HepG2 (cell line): ENCODE measurements at regions not wholly inside any gene's neighbourhood (a gene's known extent, or its start where the extent isn't known, plus 50 kb on each side); places are given as distances from the start of the nearest gene placed in this dataset.

Experiments used
- ATAC-seq: fragments of 200-7000 bp; cut with Tn5 transposase; 3 replicates; pipeline ENCODE4 v1.9.1; 2020; ENCODE audit warnings: mild to moderate bottlenecking, moderate library complexity
- BruUV-seq: library from RNA; stranded (reverse); fragments of 400-500 nt; replicated peaks from 2 replicates; lab custom pipeline; 2021; lab: Mats Ljungman, UMichigan
- CTCF ChIA-PET: fragments of 300-600 bp; formaldehyde crosslinking; extraction: SDS; loops from one replicate; lab custom pipeline; 2021; ENCODE audit warnings: low total read pairs, inconsistent platforms, low intra/inter-chr PET ratio; lab: Yijun Ruan, JAX
- POLR2A ChIA-PET: fragments of 350-600 bp; sonication (Branson Sonifier 250); formaldehyde crosslinking; loops from one replicate; lab custom pipeline; 2020; ENCODE audit warnings: antibody characterized with exemption, inconsistent platforms; lab: Yijun Ruan, JAX
- DNase-seq: peaks from one replicate; pipeline ENCODE4 v3.0.0-alpha.2; 2015; ENCODE audit warnings: low spot score
- FAIRE-seq: peaks from 3 replicates; lab custom pipeline; 2011; peaks lifted over from hg19 to GRCh38; lab: Jason Lieb, UNC
- H2AFZ ChIP-seq: one replicate; pipeline ENCODE4 v1.6.1; 2011; ENCODE audit warnings: low read length, inconsistent platforms
- H3K27ac ChIP-seq: fragments of 300-600 bp; 3 replicates; pipeline ENCODE4 v1.8.0; 2011; ENCODE audit warnings: mixed run types, mild to moderate bottlenecking, mixed read lengths, low read length, inconsistent platforms; ENCODE audit not compliant: insufficient read depth; ENCODE audit errors: extremely low read length
- H3K27me3 ChIP-seq, 2 experiments: fragments of 200-600 bp in 1 of 2; 2 replicates in 1 of 2; 3 replicates in 1 of 2; pipeline versions ENCODE4 v1.6.0 to v1.8.0; 2011; ENCODE audit warnings: low read length in 2 of 2, mild to moderate bottlenecking in 2 of 2, moderate library complexity in 2 of 2, inconsistent platforms in 1 of 2; ENCODE audit not compliant: insufficient read depth in 2 of 2, control insufficient read depth in 1 of 2
- H3K36me3 ChIP-seq, 2 experiments: fragments of 200-600 bp in 1 of 2; replicated peaks in 1 of 2; 2 replicates in 1 of 2; 3 replicates in 1 of 2; pipeline versions ENCODE4 v1.5.1 to v1.8.0; 2011; ENCODE audit warnings: low read length in 2 of 2, inconsistent platforms in 1 of 2; ENCODE audit not compliant: insufficient read depth in 2 of 2, control insufficient read depth in 1 of 2
- H3K4me1 ChIP-seq: 2 replicates; pipeline ENCODE4 v1.5.1; 2012; ENCODE audit warnings: low read length, inconsistent platforms; ENCODE audit not compliant: insufficient read depth
- H3K4me2 ChIP-seq: 2 replicates; pipeline ENCODE4 v1.6.0; 2011; ENCODE audit warnings: low read depth, low read length, inconsistent platforms
- H3K4me3 ChIP-seq, 3 experiments: fragments of 200-600 bp in 1 of 3; sonication (generic), shearing (Covaris generic) in 1 of 3; replicated peaks in 1 of 3; 2 replicates each; pipeline ENCODE4 v1.5.1; 2011 to 2016; ENCODE audit warnings: low read length in 3 of 3, inconsistent platforms in 2 of 3, low read depth in 2 of 3, mild to moderate bottlenecking in 2 of 3, control low read depth in 1 of 3, mixed read lengths in 1 of 3; ENCODE audit not compliant: insufficient read depth in 1 of 3
- H3K79me2 ChIP-seq: one replicate; pipeline ENCODE4 v1.6.1; 2011; ENCODE audit warnings: low read length, inconsistent platforms; ENCODE audit not compliant: insufficient read depth
- H3K9ac ChIP-seq: 2 replicates; pipeline ENCODE4 v1.6.0; 2011; ENCODE audit warnings: mild to moderate bottlenecking, low read depth, low read length, inconsistent platforms; ENCODE audit not compliant: insufficient read depth
- H3K9me3 ChIP-seq: 2 replicates; pipeline ENCODE4 v1.5.1; 2012; ENCODE audit warnings: mild to moderate bottlenecking, low read length
- H4K20me1 ChIP-seq: 2 replicates; pipeline ENCODE4 v1.6.0; 2011; ENCODE audit warnings: inconsistent platforms, mild to moderate bottlenecking, low read length, moderate library complexity; ENCODE audit not compliant: insufficient read depth
- AGO2 ChIP-seq: fragments of 200-400 bp; formaldehyde crosslinking; optimal IDR thresholded peaks from 2 replicates; pipeline ENCODE3; 2017; ENCODE audit warnings: mild to moderate bottlenecking, low read depth, low read length, moderate library complexity
- AHR ChIP-seq: IDR thresholded peaks from 2 replicates; pipeline ENCODE4 v1.6.1; 2018; ENCODE audit warnings: missing genetic modification reagents, missing compliant biosample characterization
- ATM ChIP-seq: fragments of 450-650 bp; IDR thresholded peaks from 2 replicates; pipeline ENCODE4 v1.7.1; 2017; ENCODE audit warnings: mild to moderate bottlenecking, borderline replicate concordance
- CC2D1A ChIP-seq: sonication (generic); formaldehyde crosslinking; IDR thresholded peaks from 2 replicates; pipeline ENCODE4 v1.8.1; 2023; ENCODE audit warnings: mild to moderate bottlenecking, missing genetic modification reagents
- HMGXB4 ChIP-seq, 2 experiments: sonication (generic) in 1 of 2; formaldehyde crosslinking in 1 of 2; IDR thresholded peaks; 2 replicates each; pipeline versions ENCODE4 v1.4.0 to v1.6.1; 2018 to 2020; ENCODE audit warnings: missing genetic modification reagents in 2 of 2, borderline replicate concordance in 1 of 2, low read depth in 1 of 2, mild to moderate bottlenecking in 1 of 2, missing biosample characterization in 1 of 2
- MAFF ChIP-seq: IDR thresholded peaks from 2 replicates; pipeline ENCODE4 v1.6.1; 2011; ENCODE audit warnings: low read depth, low read length, improper control_type of control experiment
- MAFK ChIP-seq, 2 experiments: IDR thresholded peaks in 1 of 2; conservative IDR thresholded peaks in 1 of 2; 2 replicates each; pipeline ENCODE4 v1.6.1; 2011; ENCODE audit warnings: improper control_type of control experiment in 2 of 2, low read length in 2 of 2
- RAD21 ChIP-seq: fragments of 450-650 bp; formaldehyde crosslinking; IDR thresholded peaks from 2 replicates; pipeline ENCODE4 v1.5.0; 2020; ENCODE audit warnings: mild to moderate bottlenecking
- RARA ChIP-seq: IDR thresholded peaks from 2 replicates; pipeline ENCODE4 v1.6.1; 2016; ENCODE audit warnings: missing genetic modification reagents, missing compliant biosample characterization
- SYNCRIP ChIP-seq: fragments of 200-400 bp; formaldehyde crosslinking; IDR thresholded peaks from 2 replicates; pipeline ENCODE4 v1.6.1; 2018; ENCODE audit warnings: mild to moderate bottlenecking, low read depth, low read length; ENCODE audit not compliant: insufficient read depth
- ZNF362 ChIP-seq: sonication (generic); formaldehyde crosslinking; IDR thresholded peaks from 2 replicates; pipeline ENCODE4 v1.4.0; 2020; ENCODE audit warnings: missing genetic modification reagents, mild to moderate bottlenecking, borderline replicate concordance
- ZSCAN29 ChIP-seq: sonication (generic); formaldehyde crosslinking; conservative IDR thresholded peaks from 2 replicates; pipeline ENCODE4 v1.4.0; 2020; ENCODE audit warnings: mild to moderate bottlenecking, missing genetic modification reagents
- WGBS: methylation state at CpG from one replicate; pipeline ENCODE4 v1.1.6; 2017; ENCODE audit warnings: low lambda C conversion rate; 5-methylcytosine and 5-hydroxymethylcytosine counted together
- in situ Hi-C: cut with HindIII; loops from 2 replicates; pipeline ENCODE4 v1.10.0; 2017; ENCODE audit warnings: low pct_unique_long_range_greater_than_20kb; ENCODE audit not compliant: extremely low pct_ligation_motif_present
- intact Hi-C: fragments of 100-400 bp; cut with micrococcal nuclease; formaldehyde crosslinking; loops from one replicate; pipeline ENCODE4 v1.10.0; 2022; ENCODE audit not compliant: unreplicated experiment
- TF ChIP-seq, protein P1 (sequence below): sonication (generic); formaldehyde crosslinking; conservative IDR thresholded peaks from 2 replicates; pipeline ENCODE4 v1.4.0; 2020; ENCODE audit warnings: missing genetic modification reagents
- TF ChIP-seq, protein P2 (sequence below): IDR thresholded peaks from 2 replicates; pipeline ENCODE4 v1.6.1; 2016; ENCODE audit warnings: missing genetic modification reagents, missing compliant biosample characterization

GRCh38 chr6:67496191-67496590, 1138.9 kb upstream of the ADGRB3 start:
- no peaks in the 10 kb centered on the region for H3K9me3 ChIP-seq
- no peak for ATAC-seq
- 3% methylated on average over 3 of the region's 3 CpGs for WGBS
- H2AFZ ChIP-seq, result no peak overlapping the region
- no peaks in the 10 kb centered on the region for H3K36me3 ChIP-seq
- no peaks in the 10 kb centered on the region for H3K79me2 ChIP-seq
- DNase-seq, result no peak
- intact Hi-C loops, result no loop called here
- in situ Hi-C loops, result no loop called here
- no peak for TF ChIP-seq ZSCAN29
- no peak for TF ChIP-seq AGO2
- TF ChIP-seq RARA (CRISPR knock-in tag), result no peak
- TF ChIP-seq AHR (CRISPR knock-in tag), result no peak
- no peak for TF ChIP-seq CC2D1A (CRISPR knock-in tag)
- TF ChIP-seq, protein P1, sequence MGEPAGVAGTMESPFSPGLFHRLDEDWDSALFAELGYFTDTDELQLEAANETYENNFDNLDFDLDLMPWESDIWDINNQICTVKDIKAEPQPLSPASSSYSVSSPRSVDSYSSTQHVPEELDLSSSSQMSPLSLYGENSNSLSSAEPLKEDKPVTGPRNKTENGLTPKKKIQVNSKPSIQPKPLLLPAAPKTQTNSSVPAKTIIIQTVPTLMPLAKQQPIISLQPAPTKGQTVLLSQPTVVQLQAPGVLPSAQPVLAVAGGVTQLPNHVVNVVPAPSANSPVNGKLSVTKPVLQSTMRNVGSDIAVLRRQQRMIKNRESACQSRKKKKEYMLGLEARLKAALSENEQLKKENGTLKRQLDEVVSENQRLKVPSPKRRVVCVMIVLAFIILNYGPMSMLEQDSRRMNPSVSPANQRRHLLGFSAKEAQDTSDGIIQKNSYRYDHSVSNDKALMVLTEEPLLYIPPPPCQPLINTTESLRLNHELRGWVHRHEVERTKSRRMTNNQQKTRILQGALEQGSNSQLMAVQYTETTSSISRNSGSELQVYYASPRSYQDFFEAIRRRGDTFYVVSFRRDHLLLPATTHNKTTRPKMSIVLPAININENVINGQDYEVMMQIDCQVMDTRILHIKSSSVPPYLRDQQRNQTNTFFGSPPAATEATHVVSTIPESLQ (CRISPR knock-in tag), result no peak
- TF ChIP-seq ZNF362, result no peak
- no peaks in the 10 kb centered on the region for H3K27me3 ChIP-seq
- POLR2A ChIA-PET, result no interaction called here
- H3K4me1 ChIP-seq, result no peaks in the 10 kb centered on the region
- no peak overlapping the region for H3K27ac ChIP-seq
- H4K20me1 ChIP-seq, result no peaks in the 10 kb centered on the region
- BruUV-seq, result no TSS peak
- H3K9ac ChIP-seq, result no peak overlapping the region
- no peak overlapping the region for H3K4me3 ChIP-seq
- no peak for FAIRE-seq
- no peak overlapping the region for H3K4me2 ChIP-seq
- CTCF ChIA-PET, result no interaction called here

DNA sequence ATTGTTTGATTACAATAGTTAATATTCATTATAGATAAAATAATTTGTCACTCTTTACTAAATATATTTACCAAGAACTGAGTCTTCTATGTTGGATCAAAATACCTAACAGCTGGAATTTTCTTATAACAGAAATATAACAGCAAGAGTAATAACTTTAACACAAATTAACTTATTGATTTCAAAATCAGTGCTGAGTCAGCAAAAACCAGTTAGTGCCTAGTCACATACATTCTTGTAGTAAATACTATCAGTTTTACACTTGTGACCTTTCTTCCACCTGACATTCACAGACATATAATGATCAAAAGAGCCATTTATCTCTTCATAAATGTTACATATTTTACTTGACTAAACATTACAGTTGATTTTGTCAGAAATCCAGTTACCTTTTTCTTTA, 1141.4 kb upstream of the ADGRB3 start:
- in situ Hi-C loops (no loop called here), intact Hi-C loops (no loop called here)
- no TSS peak for BruUV-seq

More for the DNA sequence above, 1141.4 kb upstream of the ADGRB3 start:
- Histone ChIP-seq H3K4me1 (no peaks in the 10 kb centered on the region), H3K4me2 (no peak overlapping the region), H3K36me3 (no peaks in the 10 kb centered on the region), H3K9ac (no peak overlapping the region), H3K79me2 (no peaks in the 10 kb centered on the region), H3K27me3 (no peaks in the 10 kb centered on the region), H3K27ac (no peak overlapping the region), H4K20me1 (no peaks in the 10 kb centered on the region), H3K9me3 (no peaks in the 10 kb centered on the region), H3K4me3 (no peak overlapping the region), H2AFZ (no peak overlapping the region)
- POLR2A ChIA-PET, result no interaction called here
- ATAC-seq (no peak), DNase-seq (no peak), FAIRE-seq (no peak)
- peak; percentile 100 for TF ChIP-seq MAFF
- peak; percentile 99 to 100 for TF ChIP-seq MAFK (conservative IDR thresholded peaks at IDR 0.05 in 1 of 2, IDR thresholded peaks at IDR 0.05 in 1 of 2; ENCODE audit: low read length in 2 of 2)
- TF ChIP-seq ATM, result no peak
- no peak for TF ChIP-seq RAD21 (CRISPR knock-in tag)
- no peak for TF ChIP-seq SYNCRIP
- TF ChIP-seq, protein P2, sequence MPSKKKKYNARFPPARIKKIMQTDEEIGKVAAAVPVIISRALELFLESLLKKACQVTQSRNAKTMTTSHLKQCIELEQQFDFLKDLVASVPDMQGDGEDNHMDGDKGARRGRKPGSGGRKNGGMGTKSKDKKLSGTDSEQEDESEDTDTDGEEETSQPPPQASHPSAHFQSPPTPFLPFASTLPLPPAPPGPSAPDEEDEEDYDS (CRISPR knock-in tag), result no peak
- TF ChIP-seq HMGXB4 (CRISPR knock-in tag; IDR thresholded peaks at IDR 0.05; ENCODE audit: borderline replicate concordance in 1 of 2, low read depth in 1 of 2), result no peak
- CTCF ChIA-PET, result no interaction called here
